Activated gamma-delta T cell treated with anti-CD3 and anti-CD28 coated beads, Interleukin-2, amount 50 U/mL, for 16 hours (primary cell): ENCODE measurements at regions not wholly inside any gene's neighbourhood (a gene's known extent, or its start where the extent isn't known, plus 50 kb on each side); places are given as distances from the start of the nearest gene placed in this dataset.
"Not testable (repeated sequence)": the region's sequence is repeated elsewhere in the genome, so short reads cannot be mapped to it uniquely, and the experiment has no call there.

Experiments
- DNase-seq: peaks from one replicate; pipeline ENCODE4 v3.0.0-alpha.2; 2020; ENCODE audit warnings: low read depth

GRCh38 chr5:165405340-165405739 is 1899.9 kb downstream of the MAT2B start:
- DNase-seq, result no peak

- no peak for DNase-seq
These were observed 1901.9 kb downstream of the MAT2B start for GRCh38 chr5:165407352-165407751.

- no peak for DNase-seq
These were observed 1905.1 kb downstream of the MAT2B start for GRCh38 chr5:165410476-165410875.

- not testable (repeated sequence) for DNase-seq
These were observed 1906.1 kb downstream of the MAT2B start for GRCh38 chr5:165411532-165411931.

GRCh38 chr5:165420493-165420892 is 1915.1 kb downstream of the MAT2B start:
- no peak for DNase-seq

GRCh38 chr5:165423697-165424299 is 1918.4 kb downstream of the MAT2B start:
- DNase-seq, result no peak

GRCh38 chr5:165425594-165425993 is 1920.2 kb downstream of the MAT2B start:
- no peak for DNase-seq

GRCh38 chr5:165448753-165449152 is 1943.3 kb downstream of the MAT2B start:
- DNase-seq, result no peak

- DNase-seq, result no peak
These were observed 1952.6 kb downstream of the MAT2B start for GRCh38 chr5:165457859-165458481.

GRCh38 chr5:165459232-165459631 is 1953.8 kb downstream of the MAT2B start:
- DNase-seq, result no peak

GRCh38 chr5:165460911-165461310 is 1955.5 kb downstream of the MAT2B start:
- DNase-seq, result no peak

GRCh38 chr5:165477546-165477945 is 1972.1 kb downstream of the MAT2B start:
- DNase-seq, result no peak

GRCh38 chr5:165495829-165496380 is 1990.5 kb downstream of the MAT2B start:
- no peak for DNase-seq

GRCh38 chr5:165497707-165498106 is 1992.3 kb downstream of the MAT2B start:
- DNase-seq, result no peak

- DNase-seq, result no peak
These were observed 1997.7 kb downstream of the MAT2B start for GRCh38 chr5:165502893-165503691.

- no peak for DNase-seq
These were observed 1999.3 kb downstream of the MAT2B start for GRCh38 chr5:165504674-165505073.

- DNase-seq, result no peak
These were observed 2002.9 kb downstream of the MAT2B start for GRCh38 chr5:165508286-165508685.

- no peak for DNase-seq
These were observed 2003.4 kb downstream of the MAT2B start for GRCh38 chr5:165508861-165509260.

- no peak for DNase-seq
These were observed 2016.6 kb downstream of the MAT2B start for GRCh38 chr5:165521816-165522610.

- DNase-seq, result no peak
These were observed 2019.9 kb downstream of the MAT2B start for GRCh38 chr5:165525271-165525670.

- no peak for DNase-seq
These were observed 2020.9 kb downstream of the MAT2B start for GRCh38 chr5:165526357-165526756.

GRCh38 chr5:165527577-165527976 is 2022.2 kb downstream of the MAT2B start:
- no peak for DNase-seq
